ENCODE measurements at regions not wholly inside any gene's neighbourhood (a gene's known extent, or its start where the extent isn't known, plus 50 kb on each side); places are given as distances from the start of the nearest gene placed in this dataset.

- H2BK5ac ChIP-seq (ENCODE audit: low read depth, low read length): no peak overlapping the region
- H2AK5ac ChIP-seq (ENCODE audit: low read depth, low read length): no peak overlapping the region
- H2BK120ac ChIP-seq (replicated peaks; ENCODE audit: low read depth, low read length): no peak overlapping the region
- H3K27me3 ChIP-seq (replicated peaks in 1 of 4; ENCODE audit: control insufficient read depth in 3 of 4, extremely low read depth in 1 of 4, insufficient read depth in 3 of 4, low read length in 3 of 4): no peaks in the 10 kb centered on the region
- no peaks in the 10 kb centered on the region for H3K79me2 ChIP-seq (ENCODE audit: control insufficient read depth in 1 of 2, insufficient read depth in 2 of 2, low read length in 2 of 2)
- H3K27ac ChIP-seq (ENCODE audit: low read depth, low read length): no peak overlapping the region
- no peak overlapping the region for H4K8ac ChIP-seq (ENCODE audit: extremely low read depth, insufficient read depth, low read length)
- peaks cover 0 to 5% (median 2%) of the 10 kb centered on the region in 4 experiments; a peak in 3 of 7 replicates for H3K4me1 ChIP-seq (replicated peaks in 1 of 4; ENCODE audit: control insufficient read depth in 3 of 4, insufficient read depth in 4 of 4, low read length in 3 of 4)
- no peak overlapping the region for H3K56ac ChIP-seq (replicated peaks; ENCODE audit: insufficient read length, low read depth, low read length)
- H3K14ac ChIP-seq (ENCODE audit: insufficient read length): no peak overlapping the region
- no peak overlapping the region; the same call in 1 of the 2 replicates for H2BK20ac ChIP-seq (ENCODE audit: low read length)
- no peak overlapping the region for H3K9ac ChIP-seq (replicated peaks in 1 of 4; ENCODE audit: extremely low read depth in 1 of 4, low read depth in 3 of 4, low read length in 3 of 4)
- no peaks in the 10 kb centered on the region for H3K79me1 ChIP-seq (ENCODE audit: low read depth, low read length)
- H3K4me2 ChIP-seq (ENCODE audit: insufficient read depth in 1 of 2, low read depth in 2 of 2, low read length in 2 of 2): no peak overlapping the region
- 77% methylated on average over 6 of the region's 6 CpGs; no CpG with 5 or more reads in 1 of the 2 experiments for WGBS, 2 experiments (ENCODE audit: extremely low coverage in 1 of 2, insufficient coverage in 1 of 2, insufficient read length in 1 of 2, insufficient replicate concordance in 2 of 2, low coverage in 1 of 2, low lambda C conversion rate in 2 of 2, missing lambda C conversion rate in 1 of 2)
- no peak overlapping the region for H2BK15ac ChIP-seq (ENCODE audit: low read length)
- peaks cover 0 to 6% of the 10 kb centered on the region in 2 experiments; a peak in 1 of 4 replicates for H3K9me3 ChIP-seq (ENCODE audit: insufficient read depth in 2 of 2, low read depth in 1 of 2, low read length in 1 of 2)
- H2BK12ac ChIP-seq (ENCODE audit: low read depth, low read length): peak overlapping the region; percentile 39; the same call in 1 of the 2 replicates
- no peak overlapping the region for H4K5ac ChIP-seq (ENCODE audit: insufficient read length, low read depth, low read length)
- H4K91ac ChIP-seq (replicated peaks; ENCODE audit: insufficient read length, low read length): no peak overlapping the region
- ChIA-PET CTCF (ENCODE audit: partially characterized antibody) (interaction anchor here (0.6 to 3.9 kb wide), 18 partner anchors 8 to 1157 kb away, joined by 3 to 31 read pairs (median 4); no protein-coding TSS in a partner anchor), POLR2A (ENCODE audit: partially characterized antibody) (no interaction called here)
- H3K23ac ChIP-seq (ENCODE audit: insufficient read length): no peak overlapping the region
- peak overlapping the region; percentile 94 for H3K4ac ChIP-seq (replicated peaks; ENCODE audit: insufficient read length, low read depth, low read length)
- H3K18ac ChIP-seq (ENCODE audit: extremely low read depth, low read length): no peak overlapping the region
- DNase-seq (ENCODE audit: low read depth in 1 of 2, low spot score in 2 of 2) (peak in 1 of 2 experiments; percentile 39), FAIRE-seq (no peak)
- TF ChIP-seq CHD2 (IDR thresholded peaks at IDR 0.05; ENCODE audit: low read length): no peak
- TF ChIP-seq SUZ12 (IDR thresholded peaks at IDR 0.05; ENCODE audit: low read length): no peak
- no peak for TF ChIP-seq USF2 (IDR thresholded peaks at IDR 0.05; ENCODE audit: low read length)
- no peak for TF ChIP-seq MAFK (IDR thresholded peaks at IDR 0.05; ENCODE audit: low read depth, low read length)
- no peak for TF ChIP-seq ZNF274 (IDR thresholded peaks at IDR 0.05; ENCODE audit: borderline replicate concordance, extremely low read depth, low read length)
- TF ChIP-seq CBX8 (IDR thresholded peaks at IDR 0.05; ENCODE audit: borderline replicate concordance, low read depth, low read length): no peak
- TF ChIP-seq ASH2L (IDR thresholded peaks at IDR 0.05; ENCODE audit: low read length): no peak
- TF ChIP-seq SIX5 (IDR thresholded peaks at IDR 0.05; ENCODE audit: low read depth, low read length): no peak
- TF ChIP-seq JUND (IDR thresholded peaks at IDR 0.05; ENCODE audit: low read length): no peak
- H3K23me2 ChIP-seq (ENCODE audit: low read depth, low read length): no peaks in the 10 kb centered on the region
- H3K4me3 ChIP-seq (ENCODE audit: extremely low read depth in 1 of 4, insufficient read depth in 2 of 4, low read depth in 3 of 4, low read length in 4 of 4): no peak overlapping the region
- no peaks in the 10 kb centered on the region for H3K36me3 ChIP-seq (ENCODE audit: control insufficient read depth in 2 of 4, insufficient read depth in 4 of 4, low read length in 3 of 4)
- H2AFZ ChIP-seq (ENCODE audit: low read length): no peak overlapping the region
- no peaks in the 10 kb centered on the region for H4K20me1 ChIP-seq (replicated peaks in 1 of 2; ENCODE audit: control insufficient read depth in 1 of 2, insufficient read depth in 2 of 2, low read length in 2 of 2)
Observed at GRCh38 chr16:66277311-66278070, 89.0 kb upstream of the CDH5 start.

All from H1 (cell line).